Activated CD4-positive, alpha-beta T cell treated with anti-CD3 and anti-CD28 coated beads, Interleukin-2, amount 50 U/mL, for 4 hours (primary cell): ENCODE measurements at regions not wholly inside any gene's neighbourhood (a gene's known extent, or its start where the extent isn't known, plus 50 kb on each side); places are given as distances from the start of the nearest gene placed in this dataset.

ENCODE experiments used
- DNase-seq, 2 experiments: peaks; one replicate each; pipeline ENCODE4 v3.0.0-alpha.2; 2020

GRCh38 chr16:61313931-61314330, 722.3 kb downstream of the CDH8 start:
- DNase-seq, result no peak

- no peak for DNase-seq
Measured at GRCh38 chr16:61309386-61309785, 726.9 kb downstream of the CDH8 start.

DNA sequence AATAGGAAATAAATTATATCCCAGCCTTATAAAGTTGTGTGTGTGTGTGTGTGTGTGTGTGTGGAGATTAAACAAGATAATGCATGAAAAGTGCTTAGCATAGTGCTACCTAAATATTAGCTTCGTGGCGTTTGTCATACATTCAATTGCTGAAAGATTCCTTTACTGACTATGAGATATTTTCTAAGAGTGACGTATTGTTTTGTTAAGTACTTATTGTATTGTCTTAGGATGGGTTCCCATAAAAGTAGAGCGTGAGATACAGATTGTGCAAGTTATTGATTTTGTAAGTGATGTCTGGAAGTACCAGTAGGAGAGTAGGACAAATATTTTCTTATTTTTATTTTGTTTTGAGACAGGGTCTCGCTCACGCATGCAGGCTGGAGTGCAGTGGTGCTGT, 730.0 kb downstream of the CDH8 start:
- no peak for DNase-seq

DNA sequence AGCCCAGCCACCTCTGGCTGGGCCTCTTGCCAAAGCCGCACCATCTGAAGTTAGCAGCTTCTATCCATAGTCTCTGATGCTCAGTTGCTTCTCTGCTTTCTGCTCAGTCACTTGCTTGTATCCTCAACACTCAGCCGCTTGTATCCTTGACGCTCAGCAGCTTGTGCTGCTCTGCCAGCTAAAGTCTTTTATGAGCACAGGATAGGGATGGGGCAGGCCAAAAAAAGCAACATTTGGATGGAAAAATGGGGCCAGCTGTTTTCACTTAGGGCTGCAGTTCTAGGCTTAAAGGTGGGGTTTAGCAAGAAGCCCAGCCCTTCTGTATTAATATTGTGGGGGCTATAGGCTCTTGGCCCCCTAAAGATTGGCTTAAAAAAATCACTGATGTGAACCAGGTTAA, 739.4 kb downstream of the CDH8 start:
- no peak for DNase-seq

- no peak for DNase-seq
Measured at GRCh38 chr16:61296305-61296704, 739.9 kb downstream of the CDH8 start.

DNA sequence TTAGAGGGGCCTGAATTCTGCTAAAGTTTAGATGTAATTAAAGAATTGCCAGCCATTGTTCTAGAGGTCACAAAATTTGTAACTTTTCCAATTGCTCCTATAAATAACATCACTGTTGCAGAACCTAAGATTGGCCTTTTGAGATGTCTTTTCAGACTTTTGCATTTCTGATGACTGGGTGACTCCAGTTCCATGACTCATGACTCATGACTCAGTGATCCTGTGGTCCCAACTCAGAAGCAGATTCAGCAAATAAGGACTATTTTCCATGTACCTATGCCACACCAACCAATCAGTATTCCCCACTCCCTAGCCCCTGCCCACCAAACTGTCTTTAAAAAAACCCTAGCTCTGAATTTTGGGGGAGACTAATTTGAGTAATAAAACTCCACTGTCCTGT, 740.9 kb downstream of the CDH8 start:
- DNase-seq, result no peak

DNA sequence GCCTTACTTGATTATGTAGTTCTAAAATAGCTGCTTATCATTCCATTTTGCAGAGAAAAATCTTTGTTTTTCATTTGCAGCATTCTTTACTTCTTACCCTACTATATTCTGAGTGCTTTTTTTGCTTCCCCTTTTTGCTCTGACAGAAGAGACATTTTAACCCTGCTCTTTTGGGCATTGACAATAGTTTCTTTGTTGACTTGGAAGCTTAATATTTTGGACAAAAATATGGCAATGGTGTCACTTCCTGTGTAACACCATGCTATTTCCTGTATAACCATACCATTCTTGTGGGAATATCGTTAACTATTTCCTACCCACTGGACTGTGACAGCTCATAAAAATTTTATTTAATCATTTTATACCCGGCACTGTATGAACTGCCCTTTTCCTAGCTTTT, 747.1 kb downstream of the CDH8 start:
- no peak for DNase-seq

DNA sequence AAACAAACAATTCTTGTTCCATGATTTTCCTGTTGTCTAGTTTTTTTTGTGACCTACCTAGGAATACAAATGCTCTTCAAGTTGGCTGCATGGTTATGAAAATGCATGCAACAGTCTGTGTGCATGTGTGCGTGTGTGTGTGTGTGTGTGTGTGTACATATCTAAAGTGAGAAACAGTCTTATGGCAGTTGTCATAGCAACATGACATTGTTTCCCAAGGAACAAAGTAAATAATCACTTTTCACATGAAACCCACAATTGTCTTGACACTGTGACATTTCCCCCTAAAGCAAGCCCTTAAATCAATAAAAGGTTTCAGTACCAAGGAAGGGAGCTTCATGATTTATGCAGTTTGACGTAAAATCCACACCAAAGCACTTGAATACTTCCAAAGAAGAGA, 758.4 kb downstream of the CDH8 start:
- DNase-seq, result no peak

- DNase-seq, result no peak
Measured at GRCh38 chr16:61274211-61274610, 762.0 kb downstream of the CDH8 start.

- DNase-seq, result no peak
Measured at GRCh38 chr16:61270726-61271125, 765.5 kb downstream of the CDH8 start.

GRCh38 chr16:61263400-61263799, 772.8 kb downstream of the CDH8 start:
- no peak for DNase-seq

DNA sequence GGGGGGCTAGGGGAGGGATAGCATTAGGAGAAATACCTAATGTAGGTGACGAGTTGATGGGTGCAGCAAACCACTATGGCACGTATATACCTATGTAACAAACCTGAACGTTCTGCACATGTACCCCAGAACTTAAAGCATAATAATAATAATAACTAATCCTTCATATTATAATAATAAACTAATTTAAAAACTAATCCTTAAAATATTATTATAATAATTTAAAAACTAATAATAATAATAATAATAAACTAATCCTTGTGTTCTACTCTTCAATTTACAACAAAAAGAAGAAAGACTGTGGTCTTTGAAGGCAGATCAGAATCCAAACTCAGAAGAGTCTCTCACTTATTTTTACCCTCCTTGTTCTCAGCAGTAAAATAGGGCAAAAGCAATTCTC, 774.9 kb downstream of the CDH8 start:
- no peak for DNase-seq

DNA sequence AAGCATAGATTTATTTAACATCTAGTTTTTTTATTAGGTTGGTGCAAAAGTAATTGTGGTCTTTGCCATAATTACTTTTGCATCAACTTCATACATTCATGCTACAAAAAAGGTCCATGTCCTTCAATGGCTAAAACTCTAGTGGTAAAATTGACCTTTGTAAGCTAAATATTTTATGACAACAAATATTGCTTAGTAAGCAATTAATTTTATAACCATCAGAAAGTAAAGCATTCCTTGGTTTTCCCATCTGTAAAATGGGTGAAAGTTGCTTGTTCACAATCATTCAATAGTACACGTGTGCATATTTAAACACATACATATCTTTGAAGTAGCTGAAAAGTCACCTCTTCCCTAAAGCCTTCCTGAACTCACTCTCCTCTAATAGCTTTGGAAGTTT, 789.6 kb downstream of the CDH8 start:
- no peak for DNase-seq

DNA sequence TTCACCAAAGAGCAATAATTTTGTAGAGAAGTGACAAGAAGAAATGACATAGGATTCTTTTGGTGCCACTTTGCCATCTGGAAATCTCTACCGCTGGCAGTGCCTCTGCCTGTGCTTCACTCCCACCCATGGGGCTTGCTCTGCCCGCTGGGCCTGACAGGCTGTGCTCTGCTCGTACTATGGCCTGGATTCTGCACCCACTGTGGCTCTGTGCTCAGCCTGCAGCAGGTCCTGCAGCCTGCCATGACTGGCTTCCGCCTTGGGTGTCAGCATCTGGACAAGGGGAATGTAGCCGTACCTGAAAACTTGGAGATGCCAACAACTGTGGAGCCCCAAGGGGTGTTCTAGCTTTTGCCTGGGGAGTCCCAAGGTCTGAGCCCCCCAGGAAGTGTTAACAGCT, 792.3 kb downstream of the CDH8 start:
- DNase-seq, result no peak

- no peak for DNase-seq
Measured at GRCh38 chr16:61237884-61238485, 798.3 kb downstream of the CDH8 start.

DNA sequence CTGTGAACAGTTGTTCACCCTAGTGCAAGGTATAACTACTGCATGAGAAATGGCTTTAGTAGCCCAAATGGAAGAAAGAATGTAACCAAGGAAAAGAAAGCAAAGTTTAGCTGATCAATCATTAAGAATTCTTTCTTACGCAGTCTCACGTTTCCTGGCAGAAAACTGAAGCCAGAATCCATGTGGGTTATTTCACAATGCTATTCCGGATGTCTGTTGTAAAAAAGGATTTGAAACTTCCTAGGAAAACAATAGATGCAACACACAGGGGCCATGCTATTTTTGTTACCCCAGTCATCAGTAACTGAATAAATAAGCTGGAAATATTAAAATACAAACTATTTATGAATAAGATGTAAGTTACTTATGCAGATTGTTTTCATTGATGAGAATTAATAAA, 802.5 kb downstream of the CDH8 start:
- DNase-seq, result no peak

DNA sequence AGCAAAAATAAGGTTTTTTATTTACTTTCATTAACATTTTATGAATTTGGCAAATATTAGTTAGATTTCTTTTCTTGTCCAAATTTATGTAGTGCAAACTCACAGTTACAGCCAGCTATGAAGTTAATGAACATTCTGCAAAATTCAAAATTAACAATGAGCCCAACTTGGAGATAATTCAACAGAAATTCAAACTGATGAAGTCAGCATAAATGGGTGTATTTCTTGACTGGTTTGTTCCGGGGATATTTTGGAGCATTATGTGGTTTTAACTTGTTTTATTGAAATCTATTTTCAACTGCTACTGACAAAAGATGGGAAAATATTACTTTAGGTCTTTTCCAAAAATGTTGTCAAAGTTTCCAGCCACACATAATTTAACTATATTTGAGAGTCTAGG, 807.9 kb downstream of the CDH8 start:
- no peak for DNase-seq

DNA sequence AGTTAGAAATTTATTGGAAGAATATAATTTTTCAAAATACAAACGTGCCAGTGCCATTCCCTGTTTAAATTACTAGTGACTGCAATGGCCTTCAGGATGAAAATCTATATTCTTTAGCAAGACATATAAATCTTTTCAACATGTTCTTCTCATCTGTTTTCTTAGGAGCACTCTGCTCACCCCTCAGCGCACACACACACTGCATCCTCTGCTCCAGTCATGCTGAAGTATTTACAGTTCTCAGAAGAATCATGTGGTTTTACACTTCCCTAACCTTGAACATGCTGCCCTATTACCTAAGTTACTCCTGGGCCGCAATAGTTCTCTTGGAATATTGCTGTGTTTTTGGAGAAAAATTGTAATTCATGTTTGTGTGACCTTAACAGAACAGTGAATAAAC, 820.6 kb downstream of the CDH8 start:
- no peak for DNase-seq

GRCh38 chr16:61214780-61215179, 821.5 kb downstream of the CDH8 start:
- DNase-seq, result no peak

GRCh38 chr16:61210076-61210475, 826.2 kb downstream of the CDH8 start:
- DNase-seq, result no peak

- DNase-seq, result no peak
Measured at GRCh38 chr16:61195006-61195405, 841.2 kb downstream of the CDH8 start.

DNA sequence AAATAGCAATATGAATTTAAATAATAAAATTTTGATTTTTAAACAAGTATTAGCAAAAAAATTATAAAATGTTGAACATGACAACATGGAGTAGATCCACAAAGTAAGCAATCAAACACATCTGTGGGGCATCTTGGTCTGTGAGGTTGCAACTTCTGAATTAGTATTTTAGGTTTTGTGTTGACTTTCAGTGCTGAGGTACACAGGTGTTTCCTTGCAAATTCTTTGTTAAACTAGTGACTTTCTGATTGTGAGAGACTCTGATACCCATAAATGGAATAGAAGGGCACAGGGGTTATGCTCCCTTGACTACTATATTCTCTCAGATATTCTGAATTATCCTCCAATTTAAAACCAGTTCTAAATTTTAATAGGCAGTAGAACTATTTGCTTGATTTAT, 841.7 kb downstream of the CDH8 start:
- DNase-seq, result no peak

GRCh38 chr16:61182391-61182790, 853.8 kb downstream of the CDH8 start:
- no peak for DNase-seq

DNA sequence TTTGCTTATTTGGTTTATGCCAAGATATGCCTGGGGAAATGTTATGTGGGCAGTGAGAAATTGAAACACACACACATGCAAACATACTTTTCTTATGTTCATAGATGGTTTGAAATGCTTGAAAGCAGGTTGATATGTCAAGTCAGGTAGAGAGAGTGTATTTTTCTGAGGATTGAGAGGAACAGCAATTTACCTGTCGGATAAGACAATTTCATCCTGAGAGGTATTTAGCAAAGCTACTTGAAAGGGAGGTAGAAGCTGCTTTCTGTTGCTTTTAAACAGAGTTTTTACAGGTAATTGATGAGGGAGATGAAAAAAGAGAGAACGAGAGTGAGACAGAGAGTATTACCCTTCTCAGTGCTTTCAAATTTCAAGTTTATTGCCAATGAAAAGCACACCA, 854.3 kb downstream of the CDH8 start:
- DNase-seq, result no peak

DNA sequence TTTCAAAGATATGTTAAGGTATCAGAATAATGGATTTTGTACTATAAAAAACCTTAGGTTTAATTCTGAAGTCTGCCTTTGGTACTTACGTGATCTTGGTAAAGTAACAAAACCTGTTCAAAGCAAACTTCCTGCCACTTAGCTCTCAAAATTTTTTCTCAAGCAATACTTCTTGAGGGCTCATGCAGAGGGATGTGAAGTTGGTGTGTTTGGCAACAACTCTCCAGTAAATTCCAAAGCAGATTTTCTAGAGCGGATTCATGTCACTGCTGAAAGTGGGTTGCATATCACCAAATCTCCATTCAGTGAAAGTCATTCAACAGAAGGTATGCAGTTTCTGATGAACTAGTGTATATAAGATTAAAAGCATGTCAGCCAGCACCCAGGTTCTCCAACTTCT, 856.7 kb downstream of the CDH8 start:
- no peak for DNase-seq

DNA sequence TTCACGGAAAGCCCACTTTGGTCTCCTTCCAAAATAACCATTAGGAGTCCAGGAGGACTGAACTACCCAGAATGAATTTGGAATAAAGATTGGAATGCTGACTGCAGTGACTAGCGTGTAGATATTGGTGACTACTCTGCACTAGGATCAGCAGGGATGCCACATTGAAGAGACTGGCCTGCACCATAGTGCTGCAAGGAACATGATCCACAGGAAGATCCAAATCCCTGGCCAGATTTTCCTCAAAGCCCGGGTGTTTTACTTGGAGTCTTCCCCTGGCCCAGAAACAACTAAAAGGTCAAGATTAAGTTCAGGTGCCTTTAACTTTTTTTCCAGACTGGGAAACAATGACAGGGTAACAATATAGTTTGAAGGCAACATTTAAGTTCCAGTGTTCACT, 870.4 kb downstream of the CDH8 start:
- no peak for DNase-seq
